ENCODE measurements at regions not wholly inside any gene's neighbourhood (a gene's known extent, or its start where the extent isn't known, plus 50 kb on each side); places are given as distances from the start of the nearest gene placed in this dataset.

- Histone ChIP-seq H3K27ac (ENCODE audit: low read depth, low read length) (no peak overlapping the region), H3K56ac (ENCODE audit: low read length) (no peak overlapping the region), H4K5ac (ENCODE audit: low read length) (no peak overlapping the region), H3K36me3 (ENCODE audit: control insufficient read depth, insufficient read depth, low read length) (no peaks in the 10 kb centered on the region), H3K4me2 (ENCODE audit: low read length) (no peak overlapping the region), H3K79me2 (ENCODE audit: control insufficient read depth, insufficient read depth, low read length) (no peaks in the 10 kb centered on the region), H3K4ac (ENCODE audit: low read depth, low read length) (no peak overlapping the region), H3K79me1 (ENCODE audit: low read length) (no peaks in the 10 kb centered on the region), H3K23ac (ENCODE audit: low read length) (no peak overlapping the region), H3K27me3 (ENCODE audit: insufficient read depth, low read length, poor library complexity) (no peaks in the 10 kb centered on the region), H3K9ac (ENCODE audit: low read length) (no peak overlapping the region), H2BK120ac (ENCODE audit: low read depth, low read length) (no peak overlapping the region), H3K4me1 (ENCODE audit: control insufficient read depth, low read depth, low read length) (no peaks in the 10 kb centered on the region), H4K8ac (ENCODE audit: low read depth, low read length) (no peak overlapping the region), H2BK15ac (replicated peaks; ENCODE audit: low read depth) (no peak overlapping the region), H2BK5ac (ENCODE audit: low read length) (no peak overlapping the region), H3K4me3 (ENCODE audit: low read length) (no peak overlapping the region), H3K18ac (ENCODE audit: low read length) (no peak overlapping the region), H2AK5ac (ENCODE audit: low read length) (no peak overlapping the region)
- no CpG with 5 or more reads among the region's 1 CpG for WGBS (ENCODE audit: extremely low coverage, insufficient coverage, low lambda C conversion rate)
- no peak for DNase-seq
Measured at GRCh38 chr11:95608093-95608492, 181.5 kb downstream of the FAM76B start.

GRCh38 chr11:95606824-95607223, 182.8 kb downstream of the FAM76B start:
- no peak for DNase-seq
- WGBS (ENCODE audit: extremely low coverage, insufficient coverage, low lambda C conversion rate), result no CpG with 5 or more reads among the region's 3 CpGs

DNA sequence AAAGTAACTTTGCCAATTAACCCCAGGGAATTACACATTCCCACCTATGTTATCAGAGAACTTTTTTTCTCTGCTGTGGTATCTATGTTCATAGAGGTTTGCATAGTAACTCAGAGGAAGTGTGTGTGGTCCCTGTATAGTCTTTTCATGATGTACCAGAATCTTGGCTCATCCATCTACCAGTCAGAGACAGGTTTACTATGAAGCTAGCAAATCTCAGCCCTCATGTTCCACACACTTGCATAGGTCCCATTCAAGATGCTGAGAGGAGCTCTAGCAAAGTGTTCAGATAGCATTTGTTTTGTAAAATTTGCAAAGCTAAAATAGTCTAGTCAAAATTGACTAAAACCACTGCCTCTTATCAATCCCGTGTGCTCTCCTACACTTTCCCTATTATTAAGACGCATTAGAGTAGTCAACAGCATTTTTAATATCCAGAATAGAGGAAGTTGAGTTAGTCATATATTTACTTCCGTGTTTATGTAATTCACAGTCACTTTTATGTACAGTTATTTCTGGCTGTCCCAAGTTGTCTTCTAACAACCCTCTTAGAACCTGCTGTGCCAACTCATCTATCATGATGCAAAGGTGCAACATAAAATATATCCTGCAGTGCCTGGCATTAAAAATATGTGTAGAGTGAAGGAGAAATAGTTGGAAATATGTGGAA, 184.2 kb downstream of the FAM76B start:
- H3K79me1 ChIP-seq (ENCODE audit: low read length), result no peaks in the 10 kb centered on the region
- no peaks in the 10 kb centered on the region for H3K27me3 ChIP-seq (ENCODE audit: insufficient read depth, low read length, poor library complexity)
- no peak overlapping the region for H3K4ac ChIP-seq (ENCODE audit: low read depth, low read length)
- no peak overlapping the region for H2AK5ac ChIP-seq (ENCODE audit: low read length)
- no peak overlapping the region for H3K23ac ChIP-seq (ENCODE audit: low read length)
- H2BK15ac ChIP-seq (replicated peaks; ENCODE audit: low read depth), result no peak overlapping the region
- H3K9ac ChIP-seq (ENCODE audit: low read length), result no peak overlapping the region
- H3K4me2 ChIP-seq (ENCODE audit: low read length), result no peak overlapping the region
- DNase-seq, result no peak
- H3K4me3 ChIP-seq (ENCODE audit: low read length), result no peak overlapping the region
- no peak overlapping the region for H3K56ac ChIP-seq (ENCODE audit: low read length)
- no peak overlapping the region for H4K8ac ChIP-seq (ENCODE audit: low read depth, low read length)
- H3K27ac ChIP-seq (ENCODE audit: low read depth, low read length), result no peak overlapping the region
- H3K4me1 ChIP-seq (ENCODE audit: control insufficient read depth, low read depth, low read length), result no peaks in the 10 kb centered on the region
- H3K79me2 ChIP-seq (ENCODE audit: control insufficient read depth, insufficient read depth, low read length), result no peaks in the 10 kb centered on the region
- no peak overlapping the region for H3K18ac ChIP-seq (ENCODE audit: low read length)
- no peak overlapping the region for H4K5ac ChIP-seq (ENCODE audit: low read length)
- no peaks in the 10 kb centered on the region for H3K36me3 ChIP-seq (ENCODE audit: control insufficient read depth, insufficient read depth, low read length)
- H2BK120ac ChIP-seq (ENCODE audit: low read depth, low read length), result no peak overlapping the region
- WGBS (ENCODE audit: extremely low coverage, insufficient coverage, low lambda C conversion rate), result no CpG with 5 or more reads among the region's 3 CpGs
- H2BK5ac ChIP-seq (ENCODE audit: low read length), result no peak overlapping the region

More at GRCh38 chr11:95606824-95607223, 182.8 kb downstream of the FAM76B start:
- no peak overlapping the region for H2BK120ac ChIP-seq (ENCODE audit: low read depth, low read length)
- H2BK5ac ChIP-seq (ENCODE audit: low read length), result no peak overlapping the region
- no peak overlapping the region for H3K4me3 ChIP-seq (ENCODE audit: low read length)
- H3K4ac ChIP-seq (ENCODE audit: low read depth, low read length), result no peak overlapping the region
- no peaks in the 10 kb centered on the region for H3K79me2 ChIP-seq (ENCODE audit: control insufficient read depth, insufficient read depth, low read length)
- no peak overlapping the region for H3K56ac ChIP-seq (ENCODE audit: low read length)
- no peak overlapping the region for H3K18ac ChIP-seq (ENCODE audit: low read length)
- no peak overlapping the region for H3K27ac ChIP-seq (ENCODE audit: low read depth, low read length)
- H3K36me3 ChIP-seq (ENCODE audit: control insufficient read depth, insufficient read depth, low read length), result no peaks in the 10 kb centered on the region
- no peak overlapping the region for H2AK5ac ChIP-seq (ENCODE audit: low read length)
- H2BK15ac ChIP-seq (replicated peaks; ENCODE audit: low read depth), result no peak overlapping the region
- no peak overlapping the region for H4K5ac ChIP-seq (ENCODE audit: low read length)
- H3K4me2 ChIP-seq (ENCODE audit: low read length), result no peak overlapping the region
- H3K23ac ChIP-seq (ENCODE audit: low read length), result no peak overlapping the region
- H3K79me1 ChIP-seq (ENCODE audit: low read length), result no peaks in the 10 kb centered on the region
- no peak overlapping the region for H3K9ac ChIP-seq (ENCODE audit: low read length)
- no peaks in the 10 kb centered on the region for H3K4me1 ChIP-seq (ENCODE audit: control insufficient read depth, low read depth, low read length)
- no peaks in the 10 kb centered on the region for H3K27me3 ChIP-seq (ENCODE audit: insufficient read depth, low read length, poor library complexity)
- no peak overlapping the region for H4K8ac ChIP-seq (ENCODE audit: low read depth, low read length)

GRCh38 chr11:95599959-95600586, 189.5 kb downstream of the FAM76B start:
- H3K9ac ChIP-seq (ENCODE audit: low read length), result no peak overlapping the region
- H2BK15ac ChIP-seq (replicated peaks; ENCODE audit: low read depth), result no peak overlapping the region
- DNase-seq, result no peak
- H3K79me1 ChIP-seq (ENCODE audit: low read length), result no peaks in the 10 kb centered on the region
- H3K4me3 ChIP-seq (ENCODE audit: low read length), result no peak overlapping the region
- no peak overlapping the region for H3K23ac ChIP-seq (ENCODE audit: low read length)
- H4K8ac ChIP-seq (ENCODE audit: low read depth, low read length), result no peak overlapping the region
- no peaks in the 10 kb centered on the region for H3K27me3 ChIP-seq (ENCODE audit: insufficient read depth, low read length, poor library complexity)
- no peaks in the 10 kb centered on the region for H3K36me3 ChIP-seq (ENCODE audit: control insufficient read depth, insufficient read depth, low read length)
- H3K79me2 ChIP-seq (ENCODE audit: control insufficient read depth, insufficient read depth, low read length), result no peaks in the 10 kb centered on the region
- no peak overlapping the region for H3K56ac ChIP-seq (ENCODE audit: low read length)
- no peak overlapping the region for H2BK120ac ChIP-seq (ENCODE audit: low read depth, low read length)
- no peak overlapping the region for H3K4ac ChIP-seq (ENCODE audit: low read depth, low read length)
- H3K4me1 ChIP-seq (ENCODE audit: control insufficient read depth, low read depth, low read length), result no peaks in the 10 kb centered on the region
- no CpG with 5 or more reads among the region's 2 CpGs for WGBS (ENCODE audit: extremely low coverage, insufficient coverage, low lambda C conversion rate)
- no peak overlapping the region for H3K4me2 ChIP-seq (ENCODE audit: low read length)
- H2BK5ac ChIP-seq (ENCODE audit: low read length), result no peak overlapping the region
- H3K27ac ChIP-seq (ENCODE audit: low read depth, low read length), result no peak overlapping the region
- H3K18ac ChIP-seq (ENCODE audit: low read length), result no peak overlapping the region
- H2AK5ac ChIP-seq (ENCODE audit: low read length), result no peak overlapping the region
- no peak overlapping the region for H4K5ac ChIP-seq (ENCODE audit: low read length)

- no peak overlapping the region for H3K4ac ChIP-seq (ENCODE audit: low read depth, low read length)
- WGBS (ENCODE audit: extremely low coverage, insufficient coverage, low lambda C conversion rate), result no CpG with 5 or more reads among the region's 2 CpGs
- no peaks in the 10 kb centered on the region for H3K36me3 ChIP-seq (ENCODE audit: control insufficient read depth, insufficient read depth, low read length)
- no peaks in the 10 kb centered on the region for H3K79me1 ChIP-seq (ENCODE audit: low read length)
- DNase-seq, result peak; percentile 3
- no peak overlapping the region for H3K4me3 ChIP-seq (ENCODE audit: low read length)
- no peak overlapping the region for H2BK5ac ChIP-seq (ENCODE audit: low read length)
- H2BK120ac ChIP-seq (ENCODE audit: low read depth, low read length), result no peak overlapping the region
- H2AK5ac ChIP-seq (ENCODE audit: low read length), result no peak overlapping the region
- H4K8ac ChIP-seq (ENCODE audit: low read depth, low read length), result no peak overlapping the region
- H3K27ac ChIP-seq (ENCODE audit: low read depth, low read length), result no peak overlapping the region
- peaks cover 2% of the 10 kb centered on the region for H3K4me1 ChIP-seq (ENCODE audit: control insufficient read depth, low read depth, low read length)
- no peak overlapping the region for H3K4me2 ChIP-seq (ENCODE audit: low read length)
- H3K23ac ChIP-seq (ENCODE audit: low read length), result no peak overlapping the region
- no peaks in the 10 kb centered on the region for H3K27me3 ChIP-seq (ENCODE audit: insufficient read depth, low read length, poor library complexity)
- H3K18ac ChIP-seq (ENCODE audit: low read length), result no peak overlapping the region
- H3K9ac ChIP-seq (ENCODE audit: low read length), result no peak overlapping the region
- H3K79me2 ChIP-seq (ENCODE audit: control insufficient read depth, insufficient read depth, low read length), result no peaks in the 10 kb centered on the region
- H3K56ac ChIP-seq (ENCODE audit: low read length), result no peak overlapping the region
- no peak overlapping the region for H4K5ac ChIP-seq (ENCODE audit: low read length)
- H2BK15ac ChIP-seq (replicated peaks; ENCODE audit: low read depth), result no peak overlapping the region
Measured at GRCh38 chr11:95595973-95596489, 193.6 kb downstream of the FAM76B start.

All from mesendoderm (in vitro differentiated cells).